HG02970 (cell line): ENCODE measurements at regions not wholly inside any gene's neighbourhood (a gene's known extent, or its start where the extent isn't known, plus 50 kb on each side); places are given as distances from the start of the nearest gene placed in this dataset.

Experiments used
- ATAC-seq: cut with Tn5 transposase; IDR thresholded peaks from one replicate; pipeline ENCODE4 v1.9.1; 2021; ENCODE audit warnings: mild to moderate bottlenecking, moderate library complexity, moderate number of reproducible peaks; ENCODE audit not compliant: unreplicated experiment, low FRiP score

- ATAC-seq, result no peak
Measured at GRCh38 chr14:22479132-22479531, 109.9 kb downstream of the DAD1 start.

GRCh38 chr14:22478670-22479069 is 110.4 kb downstream of the DAD1 start:
- no peak for ATAC-seq

GRCh38 chr14:22478247-22478646 is 110.8 kb downstream of the DAD1 start:
- ATAC-seq, result no peak

GRCh38 chr14:22477569-22478194 is 111.3 kb downstream of the DAD1 start:
- no peak for ATAC-seq

GRCh38 chr14:22476887-22477286 is 112.1 kb downstream of the DAD1 start:
- no peak for ATAC-seq

- no peak for ATAC-seq
Measured at GRCh38 chr14:22476005-22476751, 112.8 kb downstream of the DAD1 start.

- ATAC-seq, result no peak
Measured at GRCh38 chr14:22475381-22475780, 113.6 kb downstream of the DAD1 start.

- ATAC-seq, result no peak
Measured at GRCh38 chr14:22474730-22475351, 114.2 kb downstream of the DAD1 start.

- ATAC-seq, result no peak
Measured at GRCh38 chr14:22472935-22473854, 115.8 kb downstream of the DAD1 start.

GRCh38 chr14:22472466-22472865 is 116.6 kb downstream of the DAD1 start:
- no peak for ATAC-seq

- ATAC-seq, result no peak
Measured at GRCh38 chr14:22471545-22472121, 117.4 kb downstream of the DAD1 start.

GRCh38 chr14:22469538-22470303 is 119.3 kb downstream of the DAD1 start:
- ATAC-seq, result no peak

GRCh38 chr14:22468830-22469229 is 120.2 kb downstream of the DAD1 start:
- ATAC-seq, result no peak

GRCh38 chr14:22466491-22466890 is 122.5 kb downstream of the DAD1 start:
- ATAC-seq, result no peak

GRCh38 chr14:22465201-22465840 is 123.7 kb downstream of the DAD1 start:
- ATAC-seq, result no peak

GRCh38 chr14:22464422-22465142 is 124.4 kb downstream of the DAD1 start:
- ATAC-seq, result peak; percentile 69

GRCh38 chr14:22463763-22464173 is 125.3 kb downstream of the DAD1 start:
- no peak for ATAC-seq

- no peak for ATAC-seq
Measured at GRCh38 chr14:22462923-22463322, 126.1 kb downstream of the DAD1 start.
